ENCODE measurements at regions not wholly inside any gene's neighbourhood (a gene's known extent, or its start where the extent isn't known, plus 50 kb on each side); places are given as distances from the start of the nearest gene placed in this dataset.
"Not testable (repeated sequence)": the region's sequence is repeated elsewhere in the genome, so short reads cannot be mapped to it uniquely, and the experiment has no call there.

GRCh38 chr2:189312643-189313042 lies 128.6 kb upstream of the WDR75 start:
- DNase-seq: no peak

DNA sequence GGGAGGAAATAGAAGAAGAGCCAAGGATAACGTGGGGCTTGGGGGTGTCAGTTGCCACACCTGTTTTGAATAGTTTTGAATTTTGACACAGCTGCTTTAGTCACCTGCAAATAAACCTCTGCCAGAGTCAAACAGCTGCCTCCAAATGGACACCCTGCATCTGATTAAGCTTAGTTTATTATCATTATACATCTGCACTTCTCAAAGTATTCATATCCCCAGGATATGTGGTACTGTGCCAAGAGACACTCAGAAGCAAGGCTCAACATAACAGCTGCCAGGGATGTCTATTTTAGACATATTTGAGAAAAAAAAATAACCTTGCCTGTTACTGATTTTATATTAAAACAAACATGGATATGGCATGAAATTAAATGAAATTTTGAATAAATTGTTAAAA lies 122.5 kb upstream of the WDR75 start:
- DNase-seq: no peak

- not testable (repeated sequence) for DNase-seq
Observed at GRCh38 chr2:189319424-189319823, 121.8 kb upstream of the WDR75 start.

DNA sequence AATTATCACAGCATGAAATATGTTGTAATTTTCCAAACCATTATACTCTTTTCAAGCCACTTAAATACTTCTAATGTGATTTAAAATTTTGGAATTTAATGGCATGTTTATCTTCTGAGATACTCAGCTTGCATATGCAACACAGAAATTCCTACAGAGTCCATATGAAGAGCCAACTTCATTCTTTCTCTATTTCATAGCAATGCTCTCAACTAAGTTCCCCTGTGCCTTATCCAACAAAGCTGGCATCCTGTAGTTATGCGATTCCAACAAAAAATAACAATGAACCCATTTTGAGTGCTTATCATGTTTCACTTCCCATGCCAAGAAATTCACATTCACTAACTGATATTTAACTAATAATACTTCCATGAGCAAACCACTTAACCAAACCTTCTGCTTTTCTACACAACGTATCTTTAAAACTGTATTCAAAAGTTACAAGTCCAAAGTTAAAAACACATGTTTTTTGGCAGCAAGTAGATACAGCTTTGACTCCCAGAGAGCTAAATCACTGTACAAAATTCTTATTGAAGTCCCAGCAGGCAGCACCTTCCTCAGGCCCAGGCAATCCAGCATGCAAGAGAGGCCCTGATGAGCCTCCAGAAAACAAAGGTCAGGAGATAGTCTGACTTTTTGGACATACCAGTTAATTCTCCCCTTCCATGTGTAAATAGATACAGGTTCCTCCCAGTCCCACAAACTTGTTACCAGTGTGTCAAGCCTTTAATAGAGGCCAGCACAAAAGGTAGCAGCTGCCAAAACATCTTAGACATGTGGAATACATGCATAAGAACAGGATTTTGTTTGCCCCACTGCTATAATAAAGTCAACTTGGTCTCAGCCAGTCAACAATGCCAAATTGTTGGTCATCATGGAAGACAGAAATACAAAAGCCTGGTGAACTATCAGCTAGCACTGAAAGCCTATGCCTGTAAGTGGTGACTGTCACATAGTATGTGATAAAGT lies 113.1 kb upstream of the WDR75 start:
- no peak for DNase-seq

DNA sequence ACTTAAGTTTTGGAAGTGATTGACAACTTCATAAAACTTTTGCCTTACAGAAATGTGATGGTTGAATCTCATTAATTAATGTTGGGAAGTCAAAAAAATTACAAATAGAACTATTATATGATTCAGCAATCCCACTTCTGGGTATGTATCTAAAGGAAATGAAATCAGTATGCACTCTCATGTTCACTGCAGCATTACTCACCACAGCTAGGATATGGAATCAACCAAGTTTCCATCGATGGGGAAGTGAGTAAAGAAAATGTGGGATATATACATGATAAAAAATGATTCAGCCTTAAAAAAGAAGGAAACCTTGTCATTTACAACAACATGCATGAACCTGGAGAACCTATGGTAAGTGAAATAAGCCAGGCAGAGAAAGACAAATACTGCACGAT lies 112.4 kb upstream of the WDR75 start:
- no peak for DNase-seq

DNA sequence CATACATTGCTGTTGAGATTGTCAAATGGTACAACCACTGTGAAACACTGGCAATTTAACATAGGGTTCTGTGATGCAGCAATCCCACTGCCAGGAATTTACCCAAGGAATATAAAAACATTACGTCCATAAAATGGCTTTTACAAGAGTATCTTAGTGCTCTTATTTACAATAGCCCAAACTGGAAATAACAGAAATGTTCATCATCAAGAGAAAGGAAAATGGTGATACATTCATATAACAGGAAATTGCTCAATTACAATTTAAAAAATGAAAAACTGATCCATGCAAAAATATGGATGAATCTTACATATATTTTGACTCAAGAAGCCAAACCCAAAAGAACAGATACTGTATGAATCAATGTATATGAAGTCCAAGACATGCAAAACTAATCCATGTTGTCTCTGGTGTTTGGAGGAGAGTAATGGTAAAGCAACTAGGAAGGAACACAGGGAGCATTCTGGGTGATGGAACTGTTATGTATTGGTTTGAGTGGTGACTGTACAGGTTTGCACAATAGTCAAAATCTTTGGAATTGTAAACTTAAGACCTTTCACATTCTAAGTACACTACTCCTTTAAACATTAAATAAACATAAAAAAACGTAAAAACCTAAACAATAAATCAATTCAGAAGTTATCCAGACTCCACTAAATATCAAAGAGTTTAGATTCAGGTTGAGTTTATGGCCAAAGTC lies 104.8 kb upstream of the WDR75 start:
- DNase-seq: no peak

DNA sequence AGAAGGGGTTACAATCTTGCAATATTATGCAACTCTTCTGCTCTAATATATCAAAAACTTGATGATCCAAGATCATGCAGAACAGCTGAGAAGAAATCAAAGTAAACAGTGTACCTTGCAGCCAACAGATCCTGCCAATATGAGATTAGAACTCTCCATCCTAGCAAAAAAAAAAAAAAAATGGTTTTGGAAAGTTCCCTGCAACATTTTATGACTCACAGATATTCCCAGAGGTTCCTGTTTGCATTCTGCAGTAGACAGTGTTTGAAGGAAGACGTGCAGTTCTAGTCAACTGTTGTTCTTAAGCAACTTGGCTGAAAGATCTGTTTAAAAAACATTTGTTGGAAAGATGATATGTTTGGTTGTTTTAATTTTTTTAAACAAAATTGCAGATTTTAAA lies 103.6 kb upstream of the WDR75 start:
- DNase-seq: no peak

DNA sequence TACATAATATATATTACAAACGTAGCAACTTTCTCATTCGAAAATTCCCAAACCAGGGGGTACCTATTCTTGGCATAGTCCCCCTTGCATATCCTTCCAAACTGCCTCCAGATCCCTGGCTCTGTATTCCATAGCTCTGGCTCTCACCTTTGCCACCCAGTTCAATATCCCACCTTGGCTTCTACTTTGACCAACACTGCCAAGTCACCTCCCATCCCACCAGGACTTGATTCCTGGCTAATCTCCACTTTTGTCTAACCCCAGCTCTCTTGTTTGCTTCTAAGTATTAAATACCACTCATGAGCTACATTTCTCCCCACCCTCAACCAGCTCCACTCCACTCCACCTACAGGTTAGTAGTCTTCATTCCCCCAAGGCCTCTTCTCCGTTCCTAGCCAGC lies 103.2 kb upstream of the WDR75 start:
- no peak for DNase-seq

DNA sequence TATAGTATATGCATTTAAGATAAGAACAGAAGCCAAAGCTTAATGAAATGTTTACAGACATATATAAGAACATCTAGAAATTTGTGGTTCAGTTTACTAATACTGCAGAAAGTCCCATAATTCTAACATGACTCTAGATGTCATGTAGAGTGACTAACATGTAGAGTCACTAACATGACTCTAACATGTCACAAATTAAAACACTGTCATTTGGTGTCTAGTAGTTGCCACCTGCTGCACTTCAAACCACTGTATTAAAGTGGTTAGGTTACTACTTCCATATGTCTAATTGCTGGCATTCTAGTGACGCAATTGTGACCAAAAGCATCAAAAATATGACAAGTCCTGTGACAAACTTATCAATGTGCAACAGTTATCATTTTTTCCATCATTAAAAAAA lies 100.2 kb upstream of the WDR75 start:
- DNase-seq: no peak

DNA sequence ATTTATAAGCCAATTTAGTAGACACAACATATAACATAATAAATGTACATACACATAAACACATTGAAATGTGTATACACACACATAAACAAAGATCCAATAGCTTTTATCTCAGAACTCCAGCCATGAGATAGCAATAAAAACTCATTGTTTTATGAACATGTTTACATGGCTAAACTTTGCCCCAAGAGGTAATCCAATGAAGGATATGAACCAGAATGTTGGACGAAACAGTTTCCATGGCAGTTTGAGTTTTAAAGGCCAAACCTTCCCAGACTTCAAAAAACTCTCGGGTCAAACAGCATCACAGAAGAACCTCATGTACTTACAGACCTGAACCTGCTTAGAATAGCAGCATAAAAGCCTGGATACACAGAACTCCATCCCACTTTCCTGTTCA lies 97.2 kb upstream of the WDR75 start:
- DNase-seq: no peak

DNA sequence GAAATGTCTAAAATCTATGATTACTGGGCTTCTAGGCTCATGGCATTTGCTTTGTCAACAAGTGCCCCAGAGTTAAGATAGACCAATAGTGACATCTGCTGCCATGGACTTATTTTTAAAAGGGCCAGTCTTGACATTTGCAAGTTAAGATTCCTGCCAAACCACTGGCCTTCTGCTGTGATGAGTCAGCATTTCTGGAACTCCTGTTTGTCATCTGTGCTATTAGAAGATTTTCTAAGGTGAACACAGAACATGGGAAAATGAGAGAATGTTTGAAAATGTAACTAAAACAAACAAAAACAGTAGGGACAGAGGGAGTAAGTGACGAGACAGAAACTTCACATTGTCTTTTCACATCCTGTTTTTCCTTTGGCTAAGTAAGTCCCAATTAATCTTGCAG lies 93.7 kb upstream of the WDR75 start:
- peak; percentile 49 for DNase-seq

GRCh38 chr2:189348369-189348768 lies 92.9 kb upstream of the WDR75 start:
- no peak for DNase-seq

DNA sequence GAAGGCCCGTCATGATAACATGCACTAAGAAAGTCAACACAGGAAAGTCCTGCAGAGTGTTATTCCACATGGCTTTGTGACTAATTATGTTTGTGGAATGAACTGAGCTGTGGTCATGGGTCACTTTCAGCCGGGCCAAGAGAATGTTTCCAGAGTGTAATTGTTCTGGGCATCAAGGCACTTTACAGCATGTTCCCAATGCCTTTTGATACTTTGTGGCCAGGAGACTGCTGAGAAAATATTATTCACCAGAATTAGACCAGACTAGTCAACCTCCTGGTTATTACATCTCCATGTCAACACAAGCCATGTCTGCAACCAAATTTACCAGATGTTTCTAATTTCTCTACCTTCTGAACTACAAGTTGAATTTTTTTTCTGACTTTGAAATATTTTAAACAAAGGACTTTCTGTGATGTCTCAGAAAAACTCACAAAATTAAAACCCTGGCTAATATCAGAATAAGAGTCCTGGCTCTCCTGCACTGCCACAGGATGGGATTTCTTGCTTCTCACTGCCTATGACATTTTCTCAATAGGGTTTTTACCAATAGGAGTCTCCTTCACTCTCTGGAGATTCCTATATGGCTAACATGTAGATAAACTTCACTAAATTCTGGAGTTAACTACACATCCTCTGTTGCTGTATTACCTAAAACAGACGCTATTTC lies 90.6 kb upstream of the WDR75 start:
- no peak for DNase-seq

- not testable (repeated sequence) for DNase-seq
Observed at GRCh38 chr2:189351933-189352332, 89.3 kb upstream of the WDR75 start.

GRCh38 chr2:189357375-189357774 lies 83.9 kb upstream of the WDR75 start:
- DNase-seq: not testable (repeated sequence)

GRCh38 chr2:189360861-189361260 lies 80.4 kb upstream of the WDR75 start:
- DNase-seq: no peak

GRCh38 chr2:189362283-189362682 lies 79.0 kb upstream of the WDR75 start:
- DNase-seq: no peak

GRCh38 chr2:189363559-189363958 lies 77.7 kb upstream of the WDR75 start:
- DNase-seq: no peak

DNA sequence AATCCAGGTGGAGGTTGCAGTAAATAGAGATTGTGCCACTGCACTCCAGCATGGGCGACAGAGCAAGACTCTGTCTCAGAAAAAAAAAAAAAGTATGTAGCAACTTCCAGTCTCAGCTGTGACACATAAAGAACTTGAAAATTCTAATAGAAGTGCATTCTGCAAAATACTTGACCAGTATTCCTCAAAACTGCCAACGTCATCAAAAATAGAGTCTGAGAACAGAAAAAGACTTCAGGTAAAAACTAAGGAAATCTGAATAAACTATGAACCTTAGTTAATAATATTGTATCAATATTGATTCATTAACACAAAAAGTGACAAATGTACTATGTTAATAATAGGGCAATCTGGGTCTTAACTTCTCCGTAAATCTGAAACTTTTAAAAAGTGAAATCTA lies 76.7 kb upstream of the WDR75 start:
- DNase-seq: no peak

DNA sequence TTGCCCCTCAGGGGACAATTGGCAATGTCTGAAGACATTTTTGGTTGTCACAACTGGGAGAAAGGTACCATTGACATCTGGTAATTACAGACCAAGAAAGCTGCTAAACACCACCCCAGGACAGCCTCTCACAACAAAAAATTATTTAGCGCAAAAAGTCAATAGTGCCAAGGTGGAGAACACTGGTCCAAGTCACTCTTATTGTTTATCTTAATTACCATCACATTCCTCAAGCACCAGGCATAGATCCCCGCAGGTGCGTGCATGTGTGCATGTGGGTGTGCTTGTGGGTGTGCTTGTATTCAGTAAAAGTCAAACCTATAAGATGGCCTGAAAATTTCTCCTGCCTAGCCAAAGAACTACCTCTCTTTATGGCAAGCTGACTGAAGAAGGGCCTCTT lies 74.9 kb upstream of the WDR75 start:
- no peak for DNase-seq

- no peak for DNase-seq
Observed at GRCh38 chr2:189367343-189367742, 73.9 kb upstream of the WDR75 start.

GRCh38 chr2:189369566-189369965 lies 71.7 kb upstream of the WDR75 start:
- DNase-seq: no peak

DNA sequence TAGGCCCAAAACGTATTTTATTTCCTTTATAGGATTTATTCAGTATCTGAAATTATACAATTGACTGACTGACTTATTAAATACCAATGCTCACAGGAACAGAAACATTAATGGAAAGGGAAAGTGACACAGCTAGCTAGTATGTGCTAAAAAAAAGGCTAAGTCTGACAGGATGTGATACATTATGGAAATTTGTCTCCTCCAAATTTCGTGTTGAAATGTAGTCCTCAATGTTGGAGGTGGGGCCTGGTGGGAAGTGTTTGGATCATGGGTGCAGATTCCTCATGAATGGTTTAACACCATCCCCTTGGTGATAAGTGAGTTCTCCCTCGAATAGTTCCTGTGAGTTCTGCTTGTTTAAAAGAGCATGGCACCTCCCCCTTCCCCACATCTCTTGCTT lies 70.6 kb upstream of the WDR75 start:
- no peak for DNase-seq

Measured in midbrain (tissue), 1 donor.